ENCODE measurements at regions not wholly inside any gene's neighbourhood (a gene's known extent, or its start where the extent isn't known, plus 50 kb on each side); places are given as distances from the start of the nearest gene placed in this dataset.

- Mint-ChIP-seq H3K27me3 (ENCODE audit: insufficient read depth, unreplicated experiment) (peaks cover 51% of the 10 kb centered on the region), H3K4me3 (ENCODE audit: unreplicated experiment) (no peak overlapping the region), H3K27ac (ENCODE audit: low read depth, unreplicated experiment) (no peak overlapping the region), H3K9me3 (ENCODE audit: unreplicated experiment) (no peaks in the 10 kb centered on the region), H3K4me1 (ENCODE audit: insufficient read depth, unreplicated experiment) (no peaks in the 10 kb centered on the region), H3K36me3 (ENCODE audit: insufficient read depth, unreplicated experiment) (no peaks in the 10 kb centered on the region)
- POLR2A ChIA-PET, result no interaction called here
- BruUV-seq (replicated peaks), result no TSS peak
- TF ChIP-seq, protein P1, sequence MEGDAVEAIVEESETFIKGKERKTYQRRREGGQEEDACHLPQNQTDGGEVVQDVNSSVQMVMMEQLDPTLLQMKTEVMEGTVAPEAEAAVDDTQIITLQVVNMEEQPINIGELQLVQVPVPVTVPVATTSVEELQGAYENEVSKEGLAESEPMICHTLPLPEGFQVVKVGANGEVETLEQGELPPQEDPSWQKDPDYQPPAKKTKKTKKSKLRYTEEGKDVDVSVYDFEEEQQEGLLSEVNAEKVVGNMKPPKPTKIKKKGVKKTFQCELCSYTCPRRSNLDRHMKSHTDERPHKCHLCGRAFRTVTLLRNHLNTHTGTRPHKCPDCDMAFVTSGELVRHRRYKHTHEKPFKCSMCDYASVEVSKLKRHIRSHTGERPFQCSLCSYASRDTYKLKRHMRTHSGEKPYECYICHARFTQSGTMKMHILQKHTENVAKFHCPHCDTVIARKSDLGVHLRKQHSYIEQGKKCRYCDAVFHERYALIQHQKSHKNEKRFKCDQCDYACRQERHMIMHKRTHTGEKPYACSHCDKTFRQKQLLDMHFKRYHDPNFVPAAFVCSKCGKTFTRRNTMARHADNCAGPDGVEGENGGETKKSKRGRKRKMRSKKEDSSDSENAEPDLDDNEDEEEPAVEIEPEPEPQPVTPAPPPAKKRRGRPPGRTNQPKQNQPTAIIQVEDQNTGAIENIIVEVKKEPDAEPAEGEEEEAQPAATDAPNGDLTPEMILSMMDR (IDR thresholded peaks at IDR 0.05; ENCODE audit: unreplicated experiment), result no peak
- CTCF ChIA-PET, result no interaction called here
- intact Hi-C loops (cut with micrococcal nuclease), result no loop called here
- DNase-seq (ENCODE audit: unreplicated experiment), result no peak
These were observed 235.4 kb upstream of the MYO3A start for GRCh38 chr10:25698638-25699037.

GRCh38 chr10:25699631-25700030, 234.4 kb upstream of the MYO3A start:
- POLR2A ChIA-PET, result no interaction called here
- TF ChIP-seq, protein P1 (IDR thresholded peaks at IDR 0.05; ENCODE audit: unreplicated experiment), result no peak
- intact Hi-C loops (cut with micrococcal nuclease), result no loop called here
- H3K27me3 Mint-ChIP-seq (ENCODE audit: insufficient read depth, unreplicated experiment), result peaks cover 48% of the 10 kb centered on the region
- no TSS peak for BruUV-seq (replicated peaks)
- no peak overlapping the region for H3K4me3 Mint-ChIP-seq (ENCODE audit: unreplicated experiment)
- H3K36me3 Mint-ChIP-seq (ENCODE audit: insufficient read depth, unreplicated experiment), result no peaks in the 10 kb centered on the region
- DNase-seq (ENCODE audit: unreplicated experiment), result no peak
- no peaks in the 10 kb centered on the region for H3K9me3 Mint-ChIP-seq (ENCODE audit: unreplicated experiment)
- H3K4me1 Mint-ChIP-seq (ENCODE audit: insufficient read depth, unreplicated experiment), result no peaks in the 10 kb centered on the region
- H3K27ac Mint-ChIP-seq (ENCODE audit: low read depth, unreplicated experiment), result no peak overlapping the region
- CTCF ChIA-PET, result interaction anchor here (0.6 to 1.2 kb wide), 7 partner anchors 13 to 1395 kb away, joined by 3 to 7 read pairs (median 3); no protein-coding TSS in a partner anchor

DNA sequence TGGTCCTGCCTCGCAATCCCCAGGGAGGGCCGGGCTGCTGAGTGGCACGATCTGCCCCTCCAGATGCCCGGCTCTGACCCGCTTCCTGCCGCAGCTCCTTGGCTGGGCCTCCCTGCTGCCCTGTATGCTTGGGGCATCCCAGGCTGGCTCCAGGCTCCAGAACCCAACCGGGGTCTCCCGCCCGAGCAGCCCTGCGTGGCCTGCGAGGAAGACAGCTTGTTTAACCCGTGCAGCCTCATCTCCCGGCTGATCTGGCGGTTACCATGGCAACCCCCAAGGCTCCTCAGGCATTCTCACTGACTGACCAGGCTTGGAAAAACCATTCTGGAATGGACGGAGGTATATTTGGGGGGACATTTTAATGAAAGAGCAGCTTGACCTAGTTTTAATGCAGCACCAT, 232.4 kb upstream of the MYO3A start:
- ChIA-PET POLR2A (interaction anchor here (0.9 kb wide), 1 partner anchor 854 kb away, joined by 4 read pairs; no protein-coding TSS in a partner anchor), CTCF (interaction anchor here (0.5 to 2.7 kb wide), 8 partner anchors 10 to 630 kb away, joined by 3 to 21 read pairs (median 4); no protein-coding TSS in a partner anchor)
- Mint-ChIP-seq H3K9me3 (ENCODE audit: unreplicated experiment) (no peaks in the 10 kb centered on the region), H3K36me3 (ENCODE audit: insufficient read depth, unreplicated experiment) (peaks cover 6% of the 10 kb centered on the region), H3K4me1 (ENCODE audit: insufficient read depth, unreplicated experiment) (no peaks in the 10 kb centered on the region), H3K27ac (ENCODE audit: low read depth, unreplicated experiment) (no peak overlapping the region), H3K4me3 (ENCODE audit: unreplicated experiment) (no peak overlapping the region), H3K27me3 (ENCODE audit: insufficient read depth, unreplicated experiment) (peaks cover 28% of the 10 kb centered on the region)
- intact Hi-C loops (cut with micrococcal nuclease), result no loop called here
- TF ChIP-seq, protein P1 (IDR thresholded peaks at IDR 0.05; ENCODE audit: unreplicated experiment), result no peak
- no peak for DNase-seq (ENCODE audit: unreplicated experiment)
- BruUV-seq (replicated peaks), result no TSS peak

DNA sequence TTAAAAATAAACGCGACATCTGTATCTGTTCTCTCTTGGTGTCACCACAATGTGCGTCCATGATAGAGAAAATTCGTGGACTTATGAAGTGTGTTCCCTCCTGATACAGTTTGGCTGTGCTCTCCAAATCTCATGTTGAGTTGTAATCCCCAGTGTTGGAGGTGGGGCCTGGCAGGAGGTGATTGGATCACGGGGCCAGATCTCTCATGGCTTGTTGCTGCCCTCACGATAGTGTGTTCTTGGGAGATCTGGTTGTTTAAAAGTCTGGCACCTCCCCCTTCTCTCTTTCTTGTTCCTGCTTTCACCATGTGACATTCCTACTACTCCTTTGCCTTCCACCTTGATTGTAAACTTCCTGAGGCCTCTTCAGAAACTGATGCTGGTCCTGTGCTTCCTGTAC, 229.4 kb upstream of the MYO3A start:
- no peaks in the 10 kb centered on the region for H3K4me1 Mint-ChIP-seq (ENCODE audit: insufficient read depth, unreplicated experiment)
- intact Hi-C loops (cut with micrococcal nuclease), result no loop called here
- no peak overlapping the region for H3K4me3 Mint-ChIP-seq (ENCODE audit: unreplicated experiment)
- DNase-seq (ENCODE audit: unreplicated experiment), result no peak
- ChIA-PET POLR2A (no interaction called here), CTCF (no interaction called here)
- H3K9me3 Mint-ChIP-seq (ENCODE audit: unreplicated experiment), result no peaks in the 10 kb centered on the region
- H3K27ac Mint-ChIP-seq (ENCODE audit: low read depth, unreplicated experiment), result no peak overlapping the region
- peaks cover 20% of the 10 kb centered on the region for H3K27me3 Mint-ChIP-seq (ENCODE audit: insufficient read depth, unreplicated experiment)
- no TSS peak for BruUV-seq (replicated peaks)
- H3K36me3 Mint-ChIP-seq (ENCODE audit: insufficient read depth, unreplicated experiment), result peaks cover 6% of the 10 kb centered on the region
- TF ChIP-seq, protein P1 (IDR thresholded peaks at IDR 0.05; ENCODE audit: unreplicated experiment), result no peak
